Endodermal cell (in vitro differentiated cells): ENCODE measurements at regions not wholly inside any gene's neighbourhood (a gene's known extent, or its start where the extent isn't known, plus 50 kb on each side); places are given as distances from the start of the nearest gene placed in this dataset.

Experiments used
- DNase-seq: peaks from one replicate; pipeline ENCODE4 v3.0.0-alpha.2; 2017
- H3K27ac ChIP-seq: 2 replicates; pipeline ENCODE4 v1.5.1; 2013; ENCODE audit warnings: mild to moderate bottlenecking, low read depth, low read length, moderate library complexity
- H3K27me3 ChIP-seq: 2 replicates; pipeline ENCODE4 v1.6.1; 2013; ENCODE audit warnings: mild to moderate bottlenecking, low read length, moderate library complexity; ENCODE audit not compliant: insufficient read depth, control insufficient read depth, poor library complexity, severe bottlenecking
- H3K36me3 ChIP-seq: 2 replicates; pipeline ENCODE4 v1.7.0; 2013; ENCODE audit warnings: mild to moderate bottlenecking, low read length, moderate library complexity; ENCODE audit not compliant: control insufficient read depth, insufficient read depth
- H3K4me1 ChIP-seq: one replicate; pipeline ENCODE4 v1.7.0; 2013; ENCODE audit warnings: low read length; ENCODE audit not compliant: control insufficient read depth, insufficient read depth
- H3K4me3 ChIP-seq: 2 replicates; pipeline ENCODE4 v1.5.1; 2013; ENCODE audit warnings: mild to moderate bottlenecking, low read length, moderate library complexity
- H3K9ac ChIP-seq: 2 replicates; pipeline ENCODE4 v1.6.1; 2013; ENCODE audit warnings: mild to moderate bottlenecking, low read length, moderate library complexity; ENCODE audit not compliant: poor library complexity, severe bottlenecking; ENCODE audit errors: extremely low read depth
- H3K9me3 ChIP-seq: 2 replicates; pipeline ENCODE4 v1.6.1; 2013; ENCODE audit warnings: mild to moderate bottlenecking, low read length, moderate library complexity; ENCODE audit not compliant: control insufficient read depth
- H3K27ac Mint-ChIP-seq: 2 replicates; pipeline ENCODE4 v1.8.0; 2020; ENCODE audit warnings: mixed read lengths
- H3K27me3 Mint-ChIP-seq: 2 replicates; pipeline ENCODE4 v1.8.0; 2021; ENCODE audit warnings: mild to moderate bottlenecking, mixed read lengths; ENCODE audit not compliant: insufficient read depth
- H3K36me3 Mint-ChIP-seq: 2 replicates; pipeline ENCODE4 v1.8.0; 2020; ENCODE audit warnings: low read depth, mixed read lengths
- H3K4me1 Mint-ChIP-seq: 2 replicates; pipeline ENCODE4 v1.8.0; 2020; ENCODE audit warnings: mixed read lengths
- H3K4me3 Mint-ChIP-seq: 2 replicates; pipeline ENCODE4 v1.8.0; 2020; ENCODE audit warnings: mild to moderate bottlenecking, moderate library complexity, mixed read lengths
- H3K9me3 Mint-ChIP-seq: 2 replicates; pipeline ENCODE4 v1.8.0; 2020; ENCODE audit warnings: mild to moderate bottlenecking, mixed read lengths
- CTCF ChIP-seq: fragments of 200-600 bp; sonication (generic); conservative IDR thresholded peaks from 2 replicates; pipeline ENCODE4 v1.5.0; 2021; ENCODE audit warnings: antibody characterized with exemption, mild to moderate bottlenecking
- WGBS, 2 experiments: methylation state at CpG; one replicate each; pipeline versions ENCODE4 v1.1.5 to v1.1.7; 2013; ENCODE audit warnings: missing lambda C conversion rate in 2 of 2, mixed read lengths in 1 of 2; ENCODE audit not compliant: insufficient coverage in 1 of 2, insufficient read length in 1 of 2; 5-methylcytosine and 5-hydroxymethylcytosine counted together

- H3K4me1 Mint-ChIP-seq: no peaks in the 10 kb centered on the region
- Histone ChIP-seq H3K27ac (no peak overlapping the region), H3K27me3 (no peaks in the 10 kb centered on the region), H3K9me3 (no peaks in the 10 kb centered on the region), H3K36me3 (no peaks in the 10 kb centered on the region), H3K4me3 (no peak overlapping the region), H3K9ac (no peak overlapping the region), H3K4me1 (no peaks in the 10 kb centered on the region)
- WGBS, 2 experiments: 83 to 95% methylated on average over 5 of the region's 5 CpGs
- no peak for TF ChIP-seq CTCF
- peaks cover 8% of the 10 kb centered on the region for H3K9me3 Mint-ChIP-seq
- H3K4me3 Mint-ChIP-seq: no peak overlapping the region
- DNase-seq: no peak
- no peaks in the 10 kb centered on the region for H3K36me3 Mint-ChIP-seq
- no peak overlapping the region for H3K27ac Mint-ChIP-seq
- H3K27me3 Mint-ChIP-seq: no peaks in the 10 kb centered on the region
Measured at GRCh38 chr6:95867205-95867604, 148.6 kb upstream of the FUT9 start.

- Histone ChIP-seq H3K9ac (no peak overlapping the region), H3K4me1 (peaks cover 2% of the 10 kb centered on the region), H3K36me3 (no peaks in the 10 kb centered on the region), H3K9me3 (no peaks in the 10 kb centered on the region), H3K27ac (no peak overlapping the region), H3K4me3 (no peak overlapping the region), H3K27me3 (no peaks in the 10 kb centered on the region)
- Mint-ChIP-seq H3K27me3 (peaks cover 10% of the 10 kb centered on the region), H3K9me3 (peaks cover under 1% of the 10 kb centered on the region), H3K36me3 (no peaks in the 10 kb centered on the region), H3K4me1 (peaks cover 16% of the 10 kb centered on the region), H3K4me3 (peak overlapping the region; percentile 10), H3K27ac (no peak overlapping the region)
- WGBS, 2 experiments: 82% methylated on average over 1 of the region's 1 CpG; no CpG with 5 or more reads in 1 of the 2 experiments
- no peak for DNase-seq
- TF ChIP-seq CTCF: no peak
Measured at GRCh38 chr6:95877480-95877879, 138.3 kb upstream of the FUT9 start.

GRCh38 chr6:95879856-95880255 is 135.9 kb upstream of the FUT9 start:
- Mint-ChIP-seq H3K27me3 (peaks cover 3% of the 10 kb centered on the region), H3K4me3 (no peak overlapping the region), H3K4me1 (peaks cover 16% of the 10 kb centered on the region), H3K27ac (no peak overlapping the region), H3K36me3 (no peaks in the 10 kb centered on the region), H3K9me3 (no peaks in the 10 kb centered on the region)
- Histone ChIP-seq H3K4me3 (no peak overlapping the region), H3K27me3 (no peaks in the 10 kb centered on the region), H3K9me3 (no peaks in the 10 kb centered on the region), H3K4me1 (peaks cover 2% of the 10 kb centered on the region), H3K27ac (no peak overlapping the region), H3K36me3 (no peaks in the 10 kb centered on the region), H3K9ac (no peak overlapping the region)
- no peak for DNase-seq
- 97 to 100% methylated on average over 1 of the region's 1 CpG for WGBS, 2 experiments
- TF ChIP-seq CTCF: no peak
